Cerebellar nuclear complex (tissue), 1 donor: ENCODE measurements at regions not wholly inside any gene's neighbourhood (a gene's known extent, or its start where the extent isn't known, plus 50 kb on each side); places are given as distances from the start of the nearest gene placed in this dataset.

Source experiments
- DNase-seq, 2 experiments: peaks; one replicate each; lab custom pipeline; 2025; lab: John Stamatoyannopoulos, UW

DNA sequence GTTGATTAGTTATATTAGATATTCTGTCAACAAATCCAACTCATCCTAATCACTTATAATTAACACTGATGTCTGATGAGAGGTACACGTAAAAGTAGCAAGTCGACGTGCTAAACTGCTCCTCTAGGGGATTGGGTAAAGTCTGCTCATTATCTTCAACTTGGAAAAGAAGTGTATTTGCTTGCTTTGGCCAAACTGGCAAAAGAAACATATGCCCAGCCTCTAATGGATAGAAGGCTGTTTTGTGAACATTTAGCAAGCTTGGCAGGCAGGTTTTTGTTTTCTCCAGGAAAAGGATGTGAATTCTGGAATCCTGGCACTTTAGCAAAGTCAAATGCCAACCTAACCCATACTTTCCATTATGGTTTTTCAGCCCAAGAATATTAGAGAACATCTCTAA lies 264.8 kb downstream of the TBL1XR1 start:
- DNase-seq, result no peak

GRCh38 chr3:176931991-176932390 lies 265.3 kb downstream of the TBL1XR1 start:
- DNase-seq, result no peak

- no peak for DNase-seq
These were observed 266.3 kb downstream of the TBL1XR1 start for GRCh38 chr3:176930942-176931341.

DNA sequence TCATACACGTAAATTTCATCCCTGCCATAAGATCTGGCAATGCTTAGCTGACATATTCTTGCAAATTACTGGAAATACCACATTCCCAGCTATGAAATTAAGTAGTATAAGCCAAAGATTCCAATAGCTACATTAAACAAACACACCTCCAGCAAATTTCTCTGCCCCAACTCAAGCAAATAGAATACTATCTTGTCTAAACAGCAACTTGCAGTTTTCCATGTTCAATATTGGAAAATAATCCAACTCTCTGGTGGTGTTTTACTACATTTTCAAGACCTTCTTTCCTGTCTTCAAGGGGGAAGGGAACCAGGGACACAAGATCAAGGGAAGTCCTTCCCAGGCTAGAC lies 268.7 kb downstream of the TBL1XR1 start:
- no peak for DNase-seq

DNA sequence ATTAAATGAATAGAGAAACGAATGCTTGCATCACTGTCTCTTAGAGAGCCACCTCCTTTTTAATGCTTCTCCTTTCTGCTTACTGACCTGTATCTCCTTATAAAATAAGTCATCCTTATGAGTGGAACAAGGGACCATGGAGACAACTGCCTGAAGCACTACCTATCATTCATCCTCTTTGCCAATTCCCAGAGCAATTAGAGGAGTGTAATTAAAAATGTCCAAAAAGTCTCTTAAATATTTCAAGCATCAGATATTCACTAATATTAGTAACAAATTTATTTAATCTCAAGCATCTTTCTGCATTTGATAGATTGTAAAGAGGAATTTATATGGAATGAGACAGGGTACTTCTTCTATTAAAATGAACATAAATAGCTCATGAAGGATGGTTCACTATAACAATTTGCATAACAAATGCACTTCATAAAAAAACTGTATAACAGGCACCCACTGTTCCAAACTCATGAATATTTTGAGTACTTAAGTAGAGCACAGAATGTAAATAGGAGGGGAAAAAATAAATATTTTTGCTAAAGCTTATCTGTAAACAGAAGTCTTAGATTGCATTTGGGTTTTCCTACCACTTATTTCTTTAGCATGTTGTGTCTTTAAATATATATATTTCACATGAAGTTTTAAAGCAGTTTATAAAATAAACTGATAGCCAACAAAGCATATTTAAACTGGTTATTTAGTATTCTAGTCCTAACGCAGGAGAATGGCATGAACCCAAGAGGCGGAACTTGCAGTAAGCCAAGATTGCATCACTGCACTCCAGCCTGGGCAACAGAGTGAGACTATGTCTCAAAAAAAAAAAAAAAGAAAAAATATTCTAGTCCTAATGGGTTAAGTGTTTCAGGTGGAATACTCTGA lies 269.3 kb downstream of the TBL1XR1 start:
- no peak for DNase-seq

- DNase-seq, result no peak
These were observed 270.0 kb downstream of the TBL1XR1 start for GRCh38 chr3:176927280-176927679.

DNA sequence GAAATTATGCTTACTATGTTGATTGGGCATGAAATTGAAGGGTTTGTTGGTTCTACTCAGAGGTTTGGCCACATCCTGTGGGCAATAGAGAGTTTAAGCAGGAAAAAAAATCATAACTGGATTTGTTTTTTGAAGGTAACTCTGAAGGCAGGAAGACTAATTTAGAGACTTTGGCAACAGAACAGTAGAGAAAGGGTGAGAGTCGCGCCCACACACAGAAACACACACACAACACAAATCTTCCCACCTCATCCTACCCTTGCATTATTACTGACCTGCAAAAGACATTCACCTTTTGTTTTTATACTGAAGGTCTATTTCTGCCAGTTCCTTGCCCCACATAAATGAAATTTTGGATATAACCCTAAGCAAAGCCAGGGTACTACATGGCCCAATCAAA lies 270.6 kb downstream of the TBL1XR1 start:
- DNase-seq, result no peak

- DNase-seq, result no peak
These were observed 271.2 kb downstream of the TBL1XR1 start for GRCh38 chr3:176926034-176926433.

- DNase-seq, result no peak
These were observed 276.5 kb downstream of the TBL1XR1 start for GRCh38 chr3:176920766-176921160.

GRCh38 chr3:176919836-176920765 lies 277.2 kb downstream of the TBL1XR1 start:
- no peak for DNase-seq

GRCh38 chr3:176916777-176917176 lies 280.5 kb downstream of the TBL1XR1 start:
- no peak for DNase-seq

DNA sequence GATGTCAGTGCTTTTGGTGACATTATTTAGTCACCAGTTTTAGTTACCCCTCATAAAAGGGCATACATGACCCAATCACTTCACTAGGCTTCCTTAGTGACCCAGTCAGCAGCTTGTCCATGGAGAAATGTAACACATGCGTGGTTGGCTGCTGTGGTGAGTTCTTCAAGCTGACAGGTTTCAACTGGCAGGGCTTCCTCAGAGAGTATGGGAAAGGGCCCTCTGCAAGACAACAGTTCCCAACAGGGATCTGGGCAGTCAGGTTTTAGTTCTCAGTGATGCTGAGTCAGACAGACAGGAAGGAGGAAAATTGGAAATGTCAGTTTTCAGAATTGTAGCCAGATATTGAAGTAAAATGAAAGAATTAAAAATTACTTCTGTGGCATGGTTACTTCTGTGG lies 282.5 kb downstream of the TBL1XR1 start:
- no peak for DNase-seq

- no peak for DNase-seq
These were observed 285.7 kb downstream of the TBL1XR1 start for GRCh38 chr3:176911579-176911978.

DNA sequence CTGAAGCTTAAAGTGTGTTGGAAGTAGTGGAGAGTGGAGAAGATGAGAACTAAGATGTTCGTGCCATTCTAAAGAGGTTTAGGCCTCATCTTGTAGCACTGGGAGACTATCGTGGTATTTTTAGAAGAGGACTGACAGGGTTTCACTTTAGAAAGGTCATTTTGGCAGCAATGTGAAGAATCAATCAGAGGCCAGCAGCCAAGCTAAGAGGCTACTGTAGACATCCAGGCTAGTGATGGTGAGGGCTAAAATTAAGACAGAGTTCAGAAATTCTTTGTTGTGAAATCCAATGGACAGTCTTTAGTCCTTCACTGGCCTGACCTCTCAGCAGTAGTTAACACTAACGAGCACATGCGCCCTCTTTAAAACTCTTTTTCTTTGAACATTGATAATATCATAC lies 288.2 kb downstream of the TBL1XR1 start:
- DNase-seq, result no peak

- DNase-seq, result no peak
These were observed 291.0 kb downstream of the TBL1XR1 start for GRCh38 chr3:176906046-176906905.

GRCh38 chr3:176905331-176905730 lies 292.0 kb downstream of the TBL1XR1 start:
- no peak for DNase-seq

GRCh38 chr3:176904506-176904905 lies 292.8 kb downstream of the TBL1XR1 start:
- DNase-seq, result no peak

DNA sequence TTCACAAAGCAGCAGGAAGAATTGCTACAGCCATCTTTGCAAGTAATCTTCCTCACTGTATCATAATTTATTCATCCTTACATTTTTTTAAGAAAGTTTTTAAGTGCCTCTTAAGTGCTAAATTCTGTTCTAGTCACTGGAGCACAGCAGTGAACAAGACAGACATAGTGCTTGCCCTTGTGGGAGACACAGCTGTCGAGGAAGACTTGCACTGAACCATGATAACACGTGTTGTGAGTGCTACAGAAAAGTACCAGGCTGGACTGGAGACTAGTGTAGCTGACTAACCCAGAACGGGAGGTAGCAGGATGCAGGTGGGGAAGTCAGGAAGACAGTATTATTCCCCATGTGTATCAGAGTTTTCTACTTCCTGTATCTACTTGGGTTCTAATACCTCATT lies 300.6 kb downstream of the TBL1XR1 start:
- DNase-seq, result no peak

DNA sequence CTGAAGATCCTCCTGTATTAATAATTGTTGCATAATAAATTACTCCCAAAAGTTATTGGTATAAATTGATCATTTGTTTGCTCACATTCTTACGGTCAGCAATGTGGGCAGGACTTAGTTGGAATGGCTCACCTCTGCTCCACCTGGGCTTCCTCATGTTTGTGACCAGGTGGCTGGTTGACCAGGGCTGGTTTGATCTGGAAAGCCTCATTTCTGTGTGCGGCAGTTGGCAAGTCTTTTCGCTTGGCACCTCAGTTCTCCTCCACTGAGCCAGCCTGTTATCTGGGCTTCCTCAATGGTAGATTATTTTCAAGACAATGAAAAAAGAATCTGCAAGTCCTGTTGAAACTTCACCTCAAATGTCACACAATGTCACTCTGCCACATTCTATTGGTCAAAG lies 301.1 kb downstream of the TBL1XR1 start:
- no peak for DNase-seq

DNA sequence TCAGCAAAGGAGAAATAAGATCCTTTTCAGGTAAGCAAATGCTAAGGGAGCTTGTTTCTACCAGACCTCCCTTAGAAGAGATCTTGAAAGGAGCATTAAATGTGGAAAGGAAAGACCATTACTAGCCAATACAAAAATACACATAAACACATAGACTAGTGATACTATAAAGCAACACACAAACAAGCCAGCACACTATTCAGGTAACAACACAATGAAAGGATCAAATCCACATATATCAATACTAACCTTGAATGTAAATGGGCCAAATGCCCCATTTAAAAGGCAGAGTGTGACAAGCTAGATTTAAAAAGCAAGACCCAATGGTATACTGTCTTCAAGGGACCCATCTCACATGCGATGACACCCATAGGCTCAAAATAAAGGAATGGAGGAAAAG lies 317.6 kb downstream of the TBL1XR1 start:
- no peak for DNase-seq

DNA sequence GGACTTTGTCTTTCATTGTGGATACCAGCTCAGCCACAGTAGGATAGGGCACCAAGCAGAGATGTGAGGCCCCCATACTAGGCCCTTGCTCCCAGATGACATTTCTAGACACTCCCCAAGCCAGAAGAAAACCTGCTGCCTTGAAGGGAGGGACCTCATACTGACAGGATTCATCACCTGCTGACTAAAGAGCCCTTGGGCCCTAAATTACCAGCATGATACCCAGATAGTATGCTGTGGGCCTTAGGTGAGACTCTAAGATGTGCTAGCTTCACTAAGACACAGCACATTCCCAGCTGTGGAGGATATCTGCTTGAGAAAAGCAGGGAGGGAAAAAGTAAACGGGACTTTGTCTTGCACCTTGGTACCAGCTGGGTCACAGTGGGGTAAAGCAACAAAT lies 324.0 kb downstream of the TBL1XR1 start:
- no peak for DNase-seq

DNA sequence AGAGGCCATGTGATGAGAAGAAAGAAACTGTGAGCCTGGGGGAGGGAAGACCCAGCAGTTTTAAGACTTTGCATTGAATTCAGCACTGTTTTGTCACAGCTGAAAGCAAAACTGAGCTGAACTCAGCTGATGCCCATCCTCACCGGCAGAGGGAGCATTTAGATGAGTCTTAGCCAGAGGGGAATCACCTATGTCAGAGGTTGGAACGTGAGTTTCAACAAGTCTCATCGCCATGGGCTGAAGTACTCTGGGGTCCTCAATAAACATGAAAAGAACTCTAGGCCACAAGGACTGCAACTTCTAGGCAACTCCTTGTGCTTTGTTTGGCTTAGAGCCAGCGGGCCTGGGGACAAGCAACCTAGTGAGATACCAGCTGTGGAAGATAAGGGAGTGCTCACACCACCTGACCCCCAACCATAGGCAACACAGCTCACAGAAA lies 324.5 kb downstream of the TBL1XR1 start:
- DNase-seq, result no peak
